ENCODE measurements at regions not wholly inside any gene's neighbourhood (a gene's known extent, or its start where the extent isn't known, plus 50 kb on each side); places are given as distances from the start of the nearest gene placed in this dataset.

DNA sequence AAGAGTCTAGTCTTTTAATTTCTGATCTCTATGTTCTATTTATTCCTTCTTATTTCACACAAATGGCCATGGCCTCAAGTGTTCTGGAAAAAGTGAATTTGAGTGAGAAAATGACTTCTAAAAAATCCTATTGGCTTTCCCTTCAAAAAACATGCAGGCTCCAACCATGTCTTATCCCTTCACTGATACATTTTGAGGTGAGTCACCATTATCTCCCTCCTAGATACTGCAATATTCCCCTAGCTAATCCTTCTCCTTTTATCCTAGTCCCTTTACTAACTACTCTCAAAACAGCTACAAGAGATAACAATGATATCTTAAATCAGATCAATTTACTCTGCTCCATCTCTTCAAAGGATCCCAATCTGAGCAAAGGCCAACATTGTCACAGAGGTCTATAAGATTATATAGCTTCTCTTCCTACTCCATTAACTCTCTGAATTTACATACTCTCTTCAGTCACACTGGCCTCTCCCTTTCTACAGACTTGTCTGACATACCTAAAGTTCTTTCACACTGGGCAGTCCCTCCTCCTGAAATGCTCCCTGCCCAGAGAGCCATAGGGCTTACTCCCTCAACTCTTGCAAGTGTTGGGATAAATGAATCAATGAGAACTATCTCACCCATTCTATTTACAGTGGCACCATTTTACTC lies 129.2 kb downstream of the TENT5A start:
- TF ChIP-seq POLR2A (IDR thresholded peaks at IDR 0.05; ENCODE audit: low read depth) (no peak), POLR2AphosphoS5 (IDR thresholded peaks at IDR 0.05) (no peak), EP300 (IDR thresholded peaks at IDR 0.05) (no peak)
- TF ChIP-seq, protein P1, sequence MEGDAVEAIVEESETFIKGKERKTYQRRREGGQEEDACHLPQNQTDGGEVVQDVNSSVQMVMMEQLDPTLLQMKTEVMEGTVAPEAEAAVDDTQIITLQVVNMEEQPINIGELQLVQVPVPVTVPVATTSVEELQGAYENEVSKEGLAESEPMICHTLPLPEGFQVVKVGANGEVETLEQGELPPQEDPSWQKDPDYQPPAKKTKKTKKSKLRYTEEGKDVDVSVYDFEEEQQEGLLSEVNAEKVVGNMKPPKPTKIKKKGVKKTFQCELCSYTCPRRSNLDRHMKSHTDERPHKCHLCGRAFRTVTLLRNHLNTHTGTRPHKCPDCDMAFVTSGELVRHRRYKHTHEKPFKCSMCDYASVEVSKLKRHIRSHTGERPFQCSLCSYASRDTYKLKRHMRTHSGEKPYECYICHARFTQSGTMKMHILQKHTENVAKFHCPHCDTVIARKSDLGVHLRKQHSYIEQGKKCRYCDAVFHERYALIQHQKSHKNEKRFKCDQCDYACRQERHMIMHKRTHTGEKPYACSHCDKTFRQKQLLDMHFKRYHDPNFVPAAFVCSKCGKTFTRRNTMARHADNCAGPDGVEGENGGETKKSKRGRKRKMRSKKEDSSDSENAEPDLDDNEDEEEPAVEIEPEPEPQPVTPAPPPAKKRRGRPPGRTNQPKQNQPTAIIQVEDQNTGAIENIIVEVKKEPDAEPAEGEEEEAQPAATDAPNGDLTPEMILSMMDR (IDR thresholded peaks at IDR 0.05): no peak

Data from esophagus muscularis mucosa (tissue), 4 donors.